SK-N-MC (cell line): ENCODE measurements at regions not wholly inside any gene's neighbourhood (a gene's known extent, or its start where the extent isn't known, plus 50 kb on each side); places are given as distances from the start of the nearest gene placed in this dataset.
"Not testable (repeated sequence)": the region's sequence is repeated elsewhere in the genome, so short reads cannot be mapped to it uniquely, and the experiment has no call there.

Experiments
- EZH2 ChIP-seq: fragments of 200-600 bp; sonication (generic); IDR thresholded peaks from one replicate; pipeline ENCODE4 v1.6.1; 2017; ENCODE audit warnings: antibody characterized with exemption
- POLR2AphosphoS5 ChIP-seq: IDR thresholded peaks from 2 replicates; pipeline ENCODE4 v1.6.1; 2012; ENCODE audit warnings: mild to moderate bottlenecking, low read depth, low read length, borderline replicate concordance

DNA sequence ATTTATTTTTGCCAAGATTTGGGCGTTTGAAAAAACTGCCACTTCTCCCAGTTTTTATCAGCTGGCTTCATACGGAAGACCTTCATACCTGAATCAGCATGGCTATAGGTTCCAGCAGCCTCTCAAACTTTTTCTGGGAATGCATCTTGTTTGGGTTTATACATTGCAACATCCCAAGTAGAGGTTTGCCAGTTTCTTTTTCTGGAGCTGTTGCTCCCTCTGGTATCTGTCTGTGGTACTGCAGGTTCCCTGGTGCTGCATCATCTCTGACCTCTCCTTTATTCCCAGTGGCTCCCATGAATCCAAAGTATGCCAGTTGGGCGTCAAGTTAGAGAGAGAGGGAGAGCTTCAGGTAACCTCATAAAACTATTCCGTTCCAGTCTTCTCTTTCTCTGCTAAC is 368.6 kb downstream of the ZNF33B start:
- not testable (repeated sequence) for TF ChIP-seq POLR2AphosphoS5, EZH2
